HepG2 (cell line): ENCODE measurements at regions not wholly inside any gene's neighbourhood (a gene's known extent, or its start where the extent isn't known, plus 50 kb on each side); places are given as distances from the start of the nearest gene placed in this dataset.

Source experiments
- CREB1 ChIP-seq, 2 experiments: fragments of 450-650 bp in 1 of 2; IDR thresholded peaks; 2 replicates each; pipeline ENCODE4 v1.6.1; 2016 to 2017; ENCODE audit warnings: control low read depth in 1 of 2, mild to moderate bottlenecking in 1 of 2, missing compliant biosample characterization in 1 of 2, missing genetic modification characterization in 1 of 2
- DMTF1 ChIP-seq: sonication (generic); formaldehyde crosslinking; IDR thresholded peaks from 2 replicates; pipeline ENCODE4 v1.4.0; 2020; ENCODE audit warnings: mild to moderate bottlenecking, missing genetic modification reagents
- E2F1 ChIP-seq: sonication (generic); formaldehyde crosslinking; IDR thresholded peaks from 2 replicates; pipeline ENCODE4 v1.5.0; 2020; ENCODE audit warnings: missing genetic modification reagents
- GMEB2 ChIP-seq: IDR thresholded peaks from 2 replicates; pipeline ENCODE4 v1.6.1; 2016; ENCODE audit warnings: missing biosample characterization, missing genetic modification reagents, low read depth
- HMGA1 ChIP-seq: sonication (generic); formaldehyde crosslinking; conservative IDR thresholded peaks from 2 replicates; pipeline ENCODE4 v1.4.0; 2020; ENCODE audit warnings: missing genetic modification reagents
- MLXIP ChIP-seq: sonication (generic); formaldehyde crosslinking; IDR thresholded peaks from 2 replicates; pipeline ENCODE4 v1.9.0; 2021; ENCODE audit warnings: missing genetic modification reagents, borderline replicate concordance
- RORA ChIP-seq: sonication (generic); formaldehyde crosslinking; IDR thresholded peaks from 2 replicates; pipeline ENCODE4 v1.5.0; 2020; ENCODE audit warnings: mild to moderate bottlenecking, missing genetic modification reagents, moderate library complexity
- ZHX2 ChIP-seq, 2 experiments: sonication (generic) in 1 of 2; formaldehyde crosslinking in 1 of 2; IDR thresholded peaks; 2 replicates each; pipeline versions ENCODE4 v1.6.1 to v1.9.0; 2014 to 2022; ENCODE audit warnings: antibody characterized with exemption in 1 of 2, borderline replicate concordance in 1 of 2, inconsistent platforms in 1 of 2, low read depth in 1 of 2, missing genetic modification reagents in 1 of 2
- ZNF207 ChIP-seq: fragments of 450-650 bp; IDR thresholded peaks from 2 replicates; pipeline ENCODE4 v1.6.1; 2016; ENCODE audit warnings: antibody characterized with exemption, borderline replicate concordance
- ZNF317 ChIP-seq: sonication (generic); formaldehyde crosslinking; IDR thresholded peaks from 2 replicates; pipeline ENCODE4 v1.5.0; 2020; ENCODE audit warnings: mild to moderate bottlenecking, missing genetic modification reagents
- ZNF660 ChIP-seq: sonication (generic); formaldehyde crosslinking; IDR thresholded peaks from 2 replicates; pipeline ENCODE4 v1.5.1; 2020; ENCODE audit warnings: mild to moderate bottlenecking, low read depth, missing genetic modification reagents, borderline replicate concordance
- ZNF83 ChIP-seq: sonication (generic); formaldehyde crosslinking; IDR thresholded peaks from 2 replicates; pipeline ENCODE4 v1.4.0; 2020; ENCODE audit warnings: missing genetic modification reagents, mild to moderate bottlenecking, borderline replicate concordance
- ZSCAN21 ChIP-seq: sonication (generic); formaldehyde crosslinking; IDR thresholded peaks from 2 replicates; pipeline ENCODE4 v1.8.0; 2022; ENCODE audit warnings: mild to moderate bottlenecking, missing genetic modification reagents, moderate library complexity, borderline replicate concordance

GRCh38 chr1:65687428-65688214, 105.1 kb upstream of the PDE4B start (continued):
- no peak for TF ChIP-seq DMTF1 (CRISPR knock-in tag)
- no peak for TF ChIP-seq CREB1 (IDR thresholded peaks at IDR 0.05)
- peak; percentile 80 for TF ChIP-seq CREB1 (CRISPR knock-in tag; IDR thresholded peaks at IDR 0.05)
- no peak for TF ChIP-seq HMGA1 (CRISPR knock-in tag)
- no peak for TF ChIP-seq ZNF660 (CRISPR knock-in tag)
- no peak for TF ChIP-seq ZHX2 (IDR thresholded peaks at IDR 0.05; ENCODE audit: low read depth)
- no peak for TF ChIP-seq ZHX2 (CRISPR knock-in tag; IDR thresholded peaks at IDR 0.05; ENCODE audit: borderline replicate concordance)
- no peak for TF ChIP-seq GMEB2 (CRISPR knock-in tag)
- no peak for TF ChIP-seq RORA (CRISPR knock-in tag)
- TF ChIP-seq ZSCAN21 (CRISPR knock-in tag): no peak
- no peak for TF ChIP-seq E2F1 (CRISPR knock-in tag)
- no peak for TF ChIP-seq MLXIP
- no peak for TF ChIP-seq ZNF207
- TF ChIP-seq ZNF83 (CRISPR knock-in tag): no peak
- no peak for TF ChIP-seq ZNF317 (CRISPR knock-in tag)
